ENCODE measurements at regions not wholly inside any gene's neighbourhood (a gene's known extent, or its start where the extent isn't known, plus 50 kb on each side); places are given as distances from the start of the nearest gene placed in this dataset.
A peak's percentile ranks its signal among the peaks of the same experiment; 100 is the strongest.

GRCh38 chr10:78349165-78349516 lies 315.5 kb downstream of the RPS24 start:
- no peak for DNase-seq

- DNase-seq = no peak
Observed at GRCh38 chr10:78349911-78350663, 316.4 kb downstream of the RPS24 start.

- no peak for DNase-seq
Observed at GRCh38 chr10:78351283-78351682, 317.6 kb downstream of the RPS24 start.

GRCh38 chr10:78351809-78352208 lies 318.1 kb downstream of the RPS24 start:
- DNase-seq = no peak

GRCh38 chr10:78353636-78354035 lies 320.0 kb downstream of the RPS24 start:
- no peak for DNase-seq

DNA sequence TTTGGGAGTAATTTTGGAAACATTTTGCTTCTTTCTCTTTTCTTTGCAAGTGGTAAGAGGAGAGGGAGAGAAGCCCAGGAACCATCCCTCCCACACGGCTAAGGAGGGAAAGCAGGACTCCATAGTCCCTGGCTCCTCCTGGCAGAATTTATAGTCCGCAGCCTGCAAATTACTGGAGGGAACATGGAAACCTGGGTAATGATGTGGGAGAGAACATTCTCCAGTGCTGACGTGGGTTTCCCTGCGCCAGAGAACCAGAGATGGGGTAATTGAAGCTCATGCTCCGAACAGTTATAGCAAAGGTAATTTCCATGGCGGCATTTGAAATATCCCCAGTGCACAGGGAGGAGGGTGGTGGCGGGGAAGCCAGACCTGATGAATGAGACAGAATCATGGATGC lies 320.4 kb downstream of the RPS24 start:
- no peak for DNase-seq

DNA sequence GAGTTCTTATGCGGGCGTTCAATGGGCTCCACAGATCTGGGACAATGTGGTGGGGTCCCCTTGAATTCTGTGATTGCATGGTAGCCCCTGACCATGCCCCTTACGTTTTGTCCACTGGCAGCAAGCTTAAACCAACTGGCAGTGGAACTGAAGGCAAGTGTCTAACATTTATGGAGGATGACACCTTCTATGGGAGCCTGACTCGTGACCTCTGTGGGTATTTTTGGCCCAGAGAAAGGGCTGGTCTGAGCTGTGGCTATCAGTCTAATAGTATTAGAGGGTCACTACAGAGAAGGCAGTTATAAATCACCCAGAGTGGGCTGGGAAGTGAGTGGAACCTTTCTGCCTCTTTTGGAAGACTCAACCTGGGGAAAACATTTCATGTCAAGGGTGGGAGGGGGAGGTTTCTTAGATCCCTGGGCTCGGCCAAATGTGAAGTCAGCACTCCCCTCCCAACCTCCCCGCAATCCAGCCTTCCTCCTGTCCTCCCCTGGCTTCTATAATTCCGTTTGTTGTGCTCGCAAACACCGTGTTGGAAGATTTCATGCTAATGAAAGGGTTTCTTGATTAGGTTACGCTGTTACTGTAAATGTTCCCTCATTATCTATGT lies 322.7 kb downstream of the RPS24 start:
- DNase-seq = no peak

DNA sequence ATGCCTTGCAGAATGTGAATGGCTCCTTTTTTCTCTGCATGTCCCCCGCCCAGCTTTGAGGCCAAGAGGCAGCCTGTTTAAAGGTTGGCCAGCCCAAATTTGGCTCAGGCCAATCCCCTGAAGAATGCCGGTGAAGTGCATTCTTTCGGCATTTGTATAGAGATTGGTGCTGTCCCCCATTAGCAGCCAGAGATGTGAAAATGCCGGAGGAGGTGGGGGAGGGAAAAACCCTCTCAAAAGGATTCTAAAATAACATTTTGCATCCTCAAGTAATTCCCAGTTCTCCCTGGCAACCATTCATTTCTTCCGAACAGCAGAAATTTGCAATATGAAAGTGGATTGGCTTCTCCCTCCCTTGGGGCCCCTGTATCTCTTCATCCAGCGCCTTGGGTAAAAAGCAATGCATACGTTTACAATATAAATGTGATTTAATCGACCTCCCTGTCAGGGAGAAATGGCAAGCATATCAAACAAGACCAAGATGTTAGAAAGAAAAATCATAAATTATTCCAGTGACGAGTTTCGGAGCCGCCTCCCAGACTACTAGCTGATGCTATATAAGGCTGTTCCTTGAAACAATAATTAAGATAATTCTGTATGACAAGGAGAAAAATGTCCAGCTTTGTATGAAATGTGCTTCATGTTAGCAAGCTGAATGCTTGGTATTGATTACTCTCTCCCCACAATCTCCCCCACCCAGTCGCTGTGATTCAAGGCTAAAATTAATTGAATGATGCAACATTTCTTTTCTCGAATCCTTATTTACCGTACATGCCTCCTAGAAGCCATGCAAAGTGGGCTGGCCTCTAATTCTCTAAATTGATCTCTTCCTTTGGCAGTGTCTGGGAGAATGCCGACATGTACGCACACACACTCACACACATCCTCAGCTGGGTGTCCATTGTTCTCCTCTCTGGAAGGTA lies 323.7 kb downstream of the RPS24 start:
- no peak for DNase-seq

GRCh38 chr10:78358351-78358750 lies 324.7 kb downstream of the RPS24 start:
- no peak for DNase-seq

GRCh38 chr10:78358982-78359381 lies 325.3 kb downstream of the RPS24 start:
- no peak for DNase-seq

- DNase-seq = no peak
Observed at GRCh38 chr10:78359640-78360091, 326.0 kb downstream of the RPS24 start.

DNA sequence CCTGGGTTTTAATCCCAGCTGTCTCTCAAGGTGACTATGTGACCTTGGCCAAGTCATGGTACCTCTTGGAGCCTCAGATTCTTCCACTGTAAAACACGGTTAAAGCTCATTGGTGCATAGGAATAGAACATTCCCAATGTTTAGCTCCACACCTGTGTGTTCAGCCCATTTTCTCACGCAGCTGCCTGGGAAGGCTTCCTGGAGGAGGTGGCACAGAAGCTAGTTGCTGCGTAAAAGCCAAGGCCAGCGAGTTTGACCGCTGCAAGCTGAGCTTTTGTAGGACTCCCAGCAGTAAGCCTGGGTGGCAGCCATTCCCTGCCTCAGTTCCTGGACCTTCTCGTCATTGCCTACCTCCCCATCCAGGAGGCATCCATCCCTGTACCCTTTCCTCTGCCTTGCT lies 326.6 kb downstream of the RPS24 start:
- DNase-seq = no peak

GRCh38 chr10:78361031-78361430 lies 327.4 kb downstream of the RPS24 start:
- DNase-seq = no peak

- DNase-seq = peak; percentile 64
Observed at GRCh38 chr10:78362406-78363022, 328.9 kb downstream of the RPS24 start.

- DNase-seq = no peak
Observed at GRCh38 chr10:78363190-78363589, 329.5 kb downstream of the RPS24 start.

DNA sequence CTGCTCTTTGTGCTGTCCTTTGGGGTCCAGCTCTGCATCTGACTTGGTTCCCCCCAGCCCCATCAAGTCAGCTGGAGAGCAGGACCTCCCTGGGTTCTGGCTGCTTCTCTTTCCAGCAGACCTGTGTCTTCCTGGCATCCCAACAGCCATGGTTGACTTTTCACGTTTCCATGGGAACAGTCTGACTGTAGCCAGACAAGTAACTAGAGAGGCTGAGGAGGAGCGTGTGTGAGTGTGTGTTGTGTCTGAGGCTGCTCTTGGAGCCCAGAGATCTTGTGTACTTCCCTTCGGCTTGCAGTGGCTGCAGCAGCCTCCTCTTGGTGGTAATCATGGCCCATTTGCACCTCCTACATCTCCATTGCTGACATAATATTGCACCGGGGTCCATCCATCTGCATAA lies 332.0 kb downstream of the RPS24 start:
- DNase-seq = no peak

GRCh38 chr10:78366663-78367411 lies 333.2 kb downstream of the RPS24 start:
- DNase-seq = no peak

DNA sequence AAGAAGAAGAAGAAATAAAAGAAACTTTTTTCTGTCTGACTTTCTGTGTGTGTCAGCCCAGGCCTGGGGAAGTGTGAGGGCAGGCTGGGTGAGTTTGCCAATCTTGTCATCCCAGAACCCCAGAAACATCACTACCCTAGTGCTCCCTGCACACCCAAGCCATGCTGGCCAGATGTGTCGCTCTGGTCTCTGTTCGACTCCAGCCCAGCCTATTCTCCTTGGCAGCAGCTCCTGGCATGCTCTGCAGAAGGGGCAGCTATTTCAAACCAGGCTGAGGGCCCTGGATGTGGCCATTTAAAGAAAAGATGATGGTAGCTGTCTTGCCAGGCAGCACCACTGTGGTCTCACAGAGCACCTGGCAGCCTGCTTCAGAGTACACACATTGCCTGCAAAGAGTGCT lies 334.1 kb downstream of the RPS24 start:
- DNase-seq = no peak

DNA sequence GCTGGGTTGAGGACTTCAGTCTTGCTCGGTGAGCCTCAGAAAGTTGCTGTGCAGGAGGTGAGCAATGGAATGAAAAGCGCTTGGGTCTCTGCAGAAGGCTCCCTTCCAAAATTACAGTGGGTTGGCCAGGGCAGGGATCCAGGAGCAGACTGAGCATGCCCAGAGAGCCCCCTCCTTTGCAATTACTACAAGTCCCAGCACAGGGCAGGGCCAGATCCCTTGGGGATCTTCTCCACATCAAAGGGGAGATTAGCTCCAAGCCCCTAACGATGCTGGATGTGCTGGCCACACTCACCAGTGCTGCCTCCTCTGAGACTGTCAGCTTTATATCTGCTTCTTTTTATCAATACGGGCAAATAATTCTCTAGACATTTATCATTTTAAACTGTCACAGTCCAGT lies 337.5 kb downstream of the RPS24 start:
- DNase-seq = no peak

DNA sequence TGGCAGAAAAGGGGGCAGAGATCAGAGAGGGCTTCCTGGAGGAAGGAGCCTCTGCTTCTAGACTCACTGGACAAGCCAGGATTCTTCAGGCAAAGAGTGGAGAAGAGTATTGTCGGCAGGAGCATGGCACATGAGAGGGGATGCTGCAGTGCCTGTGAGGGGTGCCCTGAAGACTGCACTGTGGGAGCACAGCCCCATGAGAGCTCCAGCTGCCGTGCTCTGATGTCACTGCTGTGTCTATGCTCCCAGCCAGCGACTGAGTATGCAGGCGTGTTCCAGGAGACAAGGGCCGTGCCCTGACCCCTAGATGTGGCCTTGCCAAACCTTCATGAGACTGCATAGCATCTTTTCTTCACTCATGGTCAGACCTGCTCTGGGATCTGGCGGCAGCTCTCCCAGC lies 339.1 kb downstream of the RPS24 start:
- DNase-seq = no peak

DNA sequence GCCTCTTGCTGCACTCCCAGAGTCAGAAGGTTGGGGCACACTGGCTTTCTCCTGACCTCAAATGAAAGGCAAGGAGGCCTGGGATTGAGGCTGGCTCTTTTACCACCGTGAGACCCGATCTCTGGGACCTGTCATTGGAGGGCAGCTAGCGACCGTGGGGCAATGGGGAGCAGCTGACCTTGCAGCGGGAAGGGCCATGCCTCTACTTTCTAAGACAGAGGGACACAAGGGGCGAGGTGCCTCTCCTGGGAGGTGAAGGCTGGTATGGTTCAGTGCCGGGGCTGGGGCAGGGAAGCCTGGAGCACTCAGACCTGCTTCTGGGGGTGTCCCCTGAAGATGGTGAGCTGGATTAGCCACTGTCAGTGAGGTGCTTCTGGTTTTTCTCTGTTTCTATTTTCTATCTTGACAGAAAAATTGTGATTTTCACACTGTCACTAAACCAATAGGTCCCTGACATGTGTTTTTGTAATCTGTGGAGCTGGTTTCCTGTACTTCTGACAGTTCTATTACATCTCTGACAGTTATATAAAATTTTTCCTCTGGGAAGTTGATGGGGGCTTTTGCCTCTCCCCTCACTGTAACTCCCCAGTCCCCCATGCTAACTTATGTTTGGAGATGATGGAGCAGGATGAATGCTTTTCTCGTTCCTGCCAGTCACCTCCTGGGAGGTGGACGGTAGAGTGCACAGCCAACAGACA lies 340.8 kb downstream of the RPS24 start:
- no peak for DNase-seq

Measured in suppressor macrophage treated with lipopolysaccharide for 4 hours (primary cell).